NOMO-1 treated with dmso at 0.1 percent for 144 hours (cell line): ENCODE measurements at regions not wholly inside any gene's neighbourhood (a gene's known extent, or its start where the extent isn't known, plus 50 kb on each side); places are given as distances from the start of the nearest gene placed in this dataset.
"Not testable (repeated sequence)": the region's sequence is repeated elsewhere in the genome, so short reads cannot be mapped to it uniquely, and the experiment has no call there.

Experiments
- DNase-seq: peaks from one replicate; lab custom pipeline; 2025; ENCODE audit not compliant: unreplicated experiment; lab: John Stamatoyannopoulos, UW

DNA sequence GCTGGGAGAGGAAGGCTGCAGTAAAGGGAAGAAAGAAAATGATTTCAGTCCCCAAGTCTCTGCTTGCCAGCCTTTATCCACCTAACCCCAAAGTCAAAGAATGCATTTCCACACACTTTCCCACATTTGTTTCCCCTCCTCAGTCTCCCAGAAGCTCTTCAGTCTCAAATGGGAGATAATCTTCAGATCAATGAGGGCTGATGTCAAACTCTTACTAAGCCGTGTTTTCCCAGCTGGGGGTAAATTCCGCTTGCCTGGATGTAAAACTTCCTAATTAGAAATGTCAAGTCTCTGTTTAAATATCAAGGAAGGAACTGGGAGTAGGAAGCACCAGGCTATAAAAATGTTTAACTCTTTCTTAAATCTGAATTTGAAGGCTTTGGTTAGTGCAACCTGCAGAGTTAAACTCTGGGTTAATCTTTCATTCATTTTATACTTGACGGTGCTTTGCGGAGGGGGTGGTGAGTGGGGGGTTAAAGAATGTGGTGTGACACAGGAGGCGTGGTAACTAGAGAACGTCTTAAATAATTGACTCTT, 601.4 kb upstream of the ACTRT1 start:
- no peak for DNase-seq

GRCh38 chrX:128650326-128650725, 598.1 kb upstream of the ACTRT1 start:
- DNase-seq, result no peak

GRCh38 chrX:128634754-128635153, 582.6 kb upstream of the ACTRT1 start:
- no peak for DNase-seq

DNA sequence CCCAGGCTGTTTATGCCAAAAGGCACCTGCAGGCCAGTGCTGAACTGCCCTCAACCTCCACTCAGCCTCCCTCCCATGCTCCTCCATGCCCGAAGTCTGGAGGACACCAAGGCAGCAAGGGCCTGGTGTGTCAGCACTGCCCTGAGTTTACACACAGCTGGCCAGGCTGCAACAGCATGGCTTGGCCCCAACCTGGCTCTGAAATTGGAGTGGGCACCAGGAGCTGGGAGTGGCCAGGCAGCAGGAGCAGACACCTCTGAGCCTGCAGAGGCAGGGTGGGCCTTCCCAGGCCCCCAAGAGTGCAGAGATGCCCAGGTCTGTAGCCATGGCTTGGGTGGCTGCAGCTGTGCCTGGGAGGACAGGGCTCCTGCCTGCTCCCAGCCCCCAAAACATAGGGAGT, 571.2 kb upstream of the ACTRT1 start:
- no peak for DNase-seq

- DNase-seq, result no peak
Measured at GRCh38 chrX:128622296-128622695, 570.1 kb upstream of the ACTRT1 start.

GRCh38 chrX:128619490-128619889, 567.3 kb upstream of the ACTRT1 start:
- DNase-seq, result no peak

- no peak for DNase-seq
Measured at GRCh38 chrX:128616933-128617332, 564.7 kb upstream of the ACTRT1 start.

GRCh38 chrX:128606817-128607216, 554.6 kb upstream of the ACTRT1 start:
- DNase-seq, result not testable (repeated sequence)

GRCh38 chrX:128606357-128606756, 554.2 kb upstream of the ACTRT1 start:
- DNase-seq, result not testable (repeated sequence)

GRCh38 chrX:128601706-128602105, 549.5 kb upstream of the ACTRT1 start:
- no peak for DNase-seq

- no peak for DNase-seq
Measured at GRCh38 chrX:128599632-128600031, 547.4 kb upstream of the ACTRT1 start.

DNA sequence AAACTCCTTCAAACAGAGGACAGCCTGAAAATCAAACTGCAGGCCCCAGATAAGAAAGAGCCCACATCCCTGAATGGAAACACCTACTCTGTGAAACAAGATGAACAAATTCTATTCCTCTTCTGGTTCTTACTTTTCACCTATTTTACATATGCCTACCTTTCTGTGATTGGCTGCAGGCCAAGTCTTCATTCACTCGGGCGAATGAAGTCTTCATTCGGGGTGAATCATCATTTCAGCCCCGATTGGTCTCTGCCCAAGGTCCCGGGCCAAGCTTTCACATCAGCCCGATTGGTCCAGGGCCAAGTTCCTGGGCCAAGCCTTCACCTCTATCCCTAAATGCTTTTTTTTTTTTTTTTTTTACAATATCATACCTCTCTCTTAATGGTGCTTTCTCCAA, 529.8 kb upstream of the ACTRT1 start:
- no peak for DNase-seq

- no peak for DNase-seq
Measured at GRCh38 chrX:128581615-128582014, 529.4 kb upstream of the ACTRT1 start.

DNA sequence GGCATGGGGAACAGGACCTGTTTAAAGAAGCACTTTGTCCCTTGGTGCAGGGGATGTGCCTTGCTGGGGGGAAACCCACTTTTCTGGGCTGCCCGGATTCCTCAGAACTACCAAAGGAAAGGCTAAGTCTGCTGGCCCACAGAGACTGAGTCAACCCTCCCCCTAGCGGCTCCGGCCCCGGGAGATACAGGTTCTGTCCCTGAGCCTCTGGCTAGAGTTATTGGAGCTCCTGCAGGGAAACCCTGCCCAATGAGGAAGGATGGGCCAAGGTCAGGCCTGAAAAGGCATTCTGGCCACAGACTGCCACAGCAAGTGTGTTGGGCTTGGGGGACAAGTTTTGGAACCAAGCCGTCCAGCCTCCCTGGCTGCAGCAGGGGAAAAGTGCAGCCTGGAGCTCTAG, 490.9 kb upstream of the ACTRT1 start:
- no peak for DNase-seq

DNA sequence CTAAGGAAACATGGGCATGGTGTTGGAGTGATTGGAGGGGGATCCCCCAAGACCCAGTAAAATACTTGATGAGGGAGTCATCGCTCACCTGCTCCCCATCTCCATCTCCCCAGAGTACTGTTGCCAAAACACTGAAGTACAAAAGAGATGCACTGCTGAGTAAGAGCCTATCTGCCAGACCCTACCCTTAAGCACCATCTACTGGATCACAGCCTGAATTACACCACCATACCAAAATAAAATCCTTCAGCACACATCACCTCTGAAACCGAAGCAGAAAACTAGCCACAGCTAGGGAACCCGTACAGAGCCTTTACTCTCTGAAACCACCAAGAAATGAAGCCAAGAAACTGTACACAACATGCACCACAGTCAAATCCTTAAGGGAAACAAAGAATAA, 466.3 kb upstream of the ACTRT1 start:
- DNase-seq, result no peak

- no peak for DNase-seq
Measured at GRCh38 chrX:128517691-128518090, 465.5 kb upstream of the ACTRT1 start.

- DNase-seq, result no peak
Measured at GRCh38 chrX:128504496-128504895, 452.3 kb upstream of the ACTRT1 start.

GRCh38 chrX:128464116-128464515, 411.9 kb upstream of the ACTRT1 start:
- no peak for DNase-seq

GRCh38 chrX:128460835-128461234, 408.6 kb upstream of the ACTRT1 start:
- no peak for DNase-seq

GRCh38 chrX:128458888-128459287, 406.7 kb upstream of the ACTRT1 start:
- DNase-seq, result no peak

- DNase-seq, result no peak
Measured at GRCh38 chrX:128457674-128458073, 405.5 kb upstream of the ACTRT1 start.

- no peak for DNase-seq
Measured at GRCh38 chrX:128439159-128439558, 387.0 kb upstream of the ACTRT1 start.

DNA sequence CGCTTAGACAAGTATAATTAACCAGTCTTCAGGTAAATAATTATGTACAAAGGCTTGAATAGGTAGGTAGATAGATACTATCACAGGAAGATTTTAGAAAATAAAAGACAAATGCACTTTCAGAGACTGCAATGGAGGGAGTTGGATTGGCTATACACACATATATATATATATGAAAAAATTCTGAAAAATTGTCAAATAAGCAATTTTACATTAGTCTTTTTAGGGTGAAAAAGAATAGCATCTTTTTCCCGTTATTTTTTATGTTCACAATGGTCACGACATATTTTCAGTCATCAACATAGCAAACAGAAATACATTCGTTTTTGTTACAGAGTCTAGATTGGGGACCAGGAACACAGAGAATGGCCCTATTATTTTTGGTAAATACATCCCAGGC, 385.9 kb upstream of the ACTRT1 start:
- no peak for DNase-seq
